ENCODE measurements at regions not wholly inside any gene's neighbourhood (a gene's known extent, or its start where the extent isn't known, plus 50 kb on each side); places are given as distances from the start of the nearest gene placed in this dataset.

GRCh38 chr7:22942191-22942590, 71.7 kb downstream of the HYCC1 start:
- 100% methylated on average over 1 of the region's 2 CpGs for WGBS (ENCODE audit: insufficient coverage, low coverage, low lambda C conversion rate, missing lambda C conversion rate)
- H3K4me3 ChIP-seq, result no peak overlapping the region
- TF ChIP-seq, protein P1, sequence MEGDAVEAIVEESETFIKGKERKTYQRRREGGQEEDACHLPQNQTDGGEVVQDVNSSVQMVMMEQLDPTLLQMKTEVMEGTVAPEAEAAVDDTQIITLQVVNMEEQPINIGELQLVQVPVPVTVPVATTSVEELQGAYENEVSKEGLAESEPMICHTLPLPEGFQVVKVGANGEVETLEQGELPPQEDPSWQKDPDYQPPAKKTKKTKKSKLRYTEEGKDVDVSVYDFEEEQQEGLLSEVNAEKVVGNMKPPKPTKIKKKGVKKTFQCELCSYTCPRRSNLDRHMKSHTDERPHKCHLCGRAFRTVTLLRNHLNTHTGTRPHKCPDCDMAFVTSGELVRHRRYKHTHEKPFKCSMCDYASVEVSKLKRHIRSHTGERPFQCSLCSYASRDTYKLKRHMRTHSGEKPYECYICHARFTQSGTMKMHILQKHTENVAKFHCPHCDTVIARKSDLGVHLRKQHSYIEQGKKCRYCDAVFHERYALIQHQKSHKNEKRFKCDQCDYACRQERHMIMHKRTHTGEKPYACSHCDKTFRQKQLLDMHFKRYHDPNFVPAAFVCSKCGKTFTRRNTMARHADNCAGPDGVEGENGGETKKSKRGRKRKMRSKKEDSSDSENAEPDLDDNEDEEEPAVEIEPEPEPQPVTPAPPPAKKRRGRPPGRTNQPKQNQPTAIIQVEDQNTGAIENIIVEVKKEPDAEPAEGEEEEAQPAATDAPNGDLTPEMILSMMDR (IDR thresholded peaks at IDR 0.05), result no peak
- TF ChIP-seq POLR2A (IDR thresholded peaks at IDR 0.05), result no peak
- ATAC-seq, result no peak
- no peak for DNase-seq
- intact Hi-C loops (cut with DNase I), result no loop called here
- no peaks in the 10 kb centered on the region for H3K4me1 ChIP-seq
- no peaks in the 10 kb centered on the region for H3K27me3 ChIP-seq
- H3K36me3 ChIP-seq, result no peaks in the 10 kb centered on the region
- H3K9me3 ChIP-seq, result no peaks in the 10 kb centered on the region
- H3K27ac ChIP-seq, result no peak overlapping the region

DNA sequence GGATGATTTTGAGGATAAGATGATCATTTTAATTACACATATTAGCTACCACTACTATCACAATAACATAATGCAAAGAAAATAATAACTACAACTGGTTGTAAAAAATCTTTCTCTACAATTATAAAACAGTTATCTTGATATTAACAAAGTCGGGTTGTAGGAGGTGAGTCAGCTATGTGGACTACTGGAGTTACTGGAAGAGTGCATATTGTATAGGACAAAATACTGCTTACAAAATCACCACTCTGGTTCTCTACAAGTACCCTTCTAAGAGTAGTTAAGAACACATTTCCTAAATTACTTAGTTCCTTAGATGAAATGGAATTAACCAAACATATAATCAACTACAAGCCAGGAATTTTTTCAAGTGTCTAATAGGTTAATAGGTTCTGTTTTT, 74.1 kb downstream of the HYCC1 start:
- ATAC-seq (no peak), DNase-seq (no peak)
- Histone ChIP-seq H3K27ac (no peak overlapping the region), H3K36me3 (no peaks in the 10 kb centered on the region), H3K9me3 (no peaks in the 10 kb centered on the region), H3K4me1 (no peaks in the 10 kb centered on the region), H3K27me3 (no peaks in the 10 kb centered on the region), H3K4me3 (no peak overlapping the region)
- intact Hi-C loops (cut with DNase I), result no loop called here
- TF ChIP-seq POLR2A (IDR thresholded peaks at IDR 0.05), result no peak
- TF ChIP-seq, protein P1 (IDR thresholded peaks at IDR 0.05), result no peak
- 88% methylated on average over 1 of the region's 1 CpG for WGBS (ENCODE audit: insufficient coverage, low coverage, low lambda C conversion rate, missing lambda C conversion rate)

DNA sequence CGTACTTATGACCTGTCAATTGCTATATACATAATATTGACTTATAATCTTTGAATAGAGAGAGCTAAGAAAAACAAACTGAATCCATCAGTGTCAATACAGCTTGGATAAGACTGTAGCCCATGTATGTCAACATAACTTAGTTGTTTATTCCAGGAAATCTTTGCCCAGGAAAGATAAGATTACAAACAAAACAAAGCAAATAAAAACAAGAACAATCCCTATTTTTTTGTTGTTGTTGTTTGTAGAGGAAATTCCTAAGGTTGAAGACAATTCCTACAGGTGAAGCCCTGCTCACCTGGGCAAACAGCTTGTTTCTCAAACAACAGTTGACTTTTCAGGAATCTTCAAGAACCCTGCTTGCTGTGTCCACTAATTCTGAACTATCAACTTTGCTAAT, 76.0 kb downstream of the HYCC1 start:
- Histone ChIP-seq H3K9me3 (no peaks in the 10 kb centered on the region), H3K27me3 (no peaks in the 10 kb centered on the region), H3K4me1 (no peaks in the 10 kb centered on the region), H3K27ac (no peak overlapping the region), H3K36me3 (no peaks in the 10 kb centered on the region), H3K4me3 (no peak overlapping the region)
- DNase-seq, result no peak
- 57% methylated on average over 1 of the region's 1 CpG for WGBS (ENCODE audit: insufficient coverage, low coverage, low lambda C conversion rate, missing lambda C conversion rate)
- ATAC-seq, result no peak
- TF ChIP-seq POLR2A (IDR thresholded peaks at IDR 0.05), result no peak
- TF ChIP-seq, protein P1 (IDR thresholded peaks at IDR 0.05), result no peak
- intact Hi-C loops (cut with DNase I), result no loop called here

DNA sequence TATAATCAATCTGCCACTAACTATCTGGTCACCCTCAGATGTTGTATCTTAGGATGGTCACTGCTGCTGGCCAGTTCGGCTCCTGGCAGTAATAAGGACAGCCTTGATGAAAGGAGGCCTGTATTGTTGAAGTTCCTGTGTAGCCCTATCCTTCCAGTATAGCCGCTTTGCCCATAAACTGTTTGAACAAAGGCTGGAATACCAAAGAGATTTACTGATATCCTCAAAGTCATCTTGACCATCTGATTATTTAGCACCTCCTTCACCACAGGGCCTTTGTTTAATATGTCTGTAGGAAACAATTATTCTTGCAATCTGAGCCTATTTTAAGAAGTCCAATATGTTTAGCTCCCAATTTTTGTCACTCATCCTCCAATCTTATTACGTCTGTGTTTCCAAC, 77.7 kb downstream of the HYCC1 start:
- H3K36me3 ChIP-seq, result no peaks in the 10 kb centered on the region
- no peak overlapping the region for H3K27ac ChIP-seq
- DNase-seq (no peak), ATAC-seq (no peak)
- H3K4me1 ChIP-seq, result no peaks in the 10 kb centered on the region
- TF ChIP-seq, protein P1 (IDR thresholded peaks at IDR 0.05), result no peak
- 89% methylated on average over 3 of the region's 3 CpGs for whole genome bisulfite sequencing (ENCODE audit: insufficient coverage, low coverage, low lambda C conversion rate, missing lambda C conversion rate)
- H3K9me3 ChIP-seq, result no peaks in the 10 kb centered on the region
- no peak overlapping the region for H3K4me3 ChIP-seq
- intact Hi-C loops (cut with DNase I), result no loop called here
- no peaks in the 10 kb centered on the region for H3K27me3 ChIP-seq

- WGBS (ENCODE audit: insufficient coverage, low coverage, low lambda C conversion rate, missing lambda C conversion rate), result 0% methylated on average over 1 of the region's 1 CpG
- ATAC-seq (no peak), DNase-seq (no peak)
- Histone ChIP-seq H3K4me3 (no peak overlapping the region), H3K27me3 (no peaks in the 10 kb centered on the region), H3K9me3 (no peaks in the 10 kb centered on the region), H3K36me3 (no peaks in the 10 kb centered on the region), H3K4me1 (no peaks in the 10 kb centered on the region), H3K27ac (no peak overlapping the region)
- intact Hi-C loops (cut with DNase I), result no loop called here
- TF ChIP-seq, protein P1 (IDR thresholded peaks at IDR 0.05), result no peak
- TF ChIP-seq POLR2A (IDR thresholded peaks at IDR 0.05), result no peak
These were observed 78.7 kb downstream of the HYCC1 start for GRCh38 chr7:22935269-22935668.
